ENCODE measurements at regions not wholly inside any gene's neighbourhood (a gene's known extent, or its start where the extent isn't known, plus 50 kb on each side); places are given as distances from the start of the nearest gene placed in this dataset.

- TF ChIP-seq, protein P1, sequence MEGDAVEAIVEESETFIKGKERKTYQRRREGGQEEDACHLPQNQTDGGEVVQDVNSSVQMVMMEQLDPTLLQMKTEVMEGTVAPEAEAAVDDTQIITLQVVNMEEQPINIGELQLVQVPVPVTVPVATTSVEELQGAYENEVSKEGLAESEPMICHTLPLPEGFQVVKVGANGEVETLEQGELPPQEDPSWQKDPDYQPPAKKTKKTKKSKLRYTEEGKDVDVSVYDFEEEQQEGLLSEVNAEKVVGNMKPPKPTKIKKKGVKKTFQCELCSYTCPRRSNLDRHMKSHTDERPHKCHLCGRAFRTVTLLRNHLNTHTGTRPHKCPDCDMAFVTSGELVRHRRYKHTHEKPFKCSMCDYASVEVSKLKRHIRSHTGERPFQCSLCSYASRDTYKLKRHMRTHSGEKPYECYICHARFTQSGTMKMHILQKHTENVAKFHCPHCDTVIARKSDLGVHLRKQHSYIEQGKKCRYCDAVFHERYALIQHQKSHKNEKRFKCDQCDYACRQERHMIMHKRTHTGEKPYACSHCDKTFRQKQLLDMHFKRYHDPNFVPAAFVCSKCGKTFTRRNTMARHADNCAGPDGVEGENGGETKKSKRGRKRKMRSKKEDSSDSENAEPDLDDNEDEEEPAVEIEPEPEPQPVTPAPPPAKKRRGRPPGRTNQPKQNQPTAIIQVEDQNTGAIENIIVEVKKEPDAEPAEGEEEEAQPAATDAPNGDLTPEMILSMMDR (IDR thresholded peaks at IDR 0.05), result no peak
- TF ChIP-seq EZH2 (IDR thresholded peaks at IDR 0.05; ENCODE audit: borderline replicate concordance, insufficient read depth, low read depth, low read length, poor library complexity, severe bottlenecking), result no peak
Measured at GRCh38 chr11:95388086-95388485, 157.1 kb upstream of the SESN3 start.

All from B cell (primary cell).